IMR-90 (cell line): ENCODE measurements at regions not wholly inside any gene's neighbourhood (a gene's known extent, or its start where the extent isn't known, plus 50 kb on each side); places are given as distances from the start of the nearest gene placed in this dataset.

ENCODE experiments used
- ATAC-seq: fragments of 200-7000 bp; cut with Tn5 transposase; 2 replicates; pipeline ENCODE4 v1.9.1; 2020; ENCODE audit warnings: low read depth, mild to moderate bottlenecking, moderate library complexity
- BruUV-seq: library from RNA; stranded (reverse); fragments of 400-500 nt; replicated peaks from 2 replicates; lab custom pipeline; 2021; lab: Mats Ljungman, UMichigan
- CTCF ChIA-PET: fragments of 300-600 bp; formaldehyde crosslinking; extraction: SDS; loops from one replicate; lab custom pipeline; 2021; ENCODE audit warnings: antibody characterized with exemption; lab: Yijun Ruan, JAX
- POLR2A ChIA-PET: fragments of 300-600 bp; sonication (Branson Sonifier 250); formaldehyde crosslinking; loops from one replicate; lab custom pipeline; 2022; ENCODE audit warnings: antibody characterized with exemption; ENCODE audit not compliant: unreplicated experiment; lab: Charles Lee
- DNase-seq: peaks from one replicate; pipeline ENCODE4 v3.0.0; 2013
- H2AFZ ChIP-seq: replicated peaks from 2 replicates; pipeline ENCODE3; 2013; ENCODE audit warnings: low read length, mild to moderate bottlenecking; ENCODE audit not compliant: poor library complexity
- H2AK5ac ChIP-seq: 2 replicates; pipeline ENCODE4 v1.6.1; 2013; ENCODE audit warnings: low read depth, low read length, inconsistent platforms
- H2AK9ac ChIP-seq: replicated peaks from 2 replicates; pipeline ENCODE3; 2013; ENCODE audit warnings: mild to moderate bottlenecking, low read depth, low read length, moderate library complexity; ENCODE audit not compliant: poor library complexity
- H2BK120ac ChIP-seq: 2 replicates; pipeline ENCODE4 v1.6.1; 2013; ENCODE audit warnings: low read depth, low read length, inconsistent platforms
- H2BK15ac ChIP-seq: 3 replicates; pipeline ENCODE4 v1.6.1; 2013; ENCODE audit warnings: low read depth, low read length, inconsistent platforms
- H2BK20ac ChIP-seq: 2 replicates; pipeline ENCODE4 v1.6.1; 2013; ENCODE audit warnings: low read depth, mild to moderate bottlenecking, inconsistent platforms, low read length, moderate library complexity
- H2BK5ac ChIP-seq: 2 replicates; pipeline ENCODE4 v1.6.1; 2013; ENCODE audit warnings: mild to moderate bottlenecking, low read depth, low read length, inconsistent platforms; ENCODE audit not compliant: poor library complexity, severe bottlenecking
- H3K14ac ChIP-seq: replicated peaks from 2 replicates; pipeline ENCODE4 v1.6.1; 2013; ENCODE audit warnings: low read depth, low read length, inconsistent platforms
- H3K18ac ChIP-seq: 2 replicates; pipeline ENCODE4 v1.6.1; 2013; ENCODE audit warnings: low read depth, low read length, control low read depth
- H3K23ac ChIP-seq: 2 replicates; pipeline ENCODE4 v1.6.1; 2013; ENCODE audit warnings: low read depth, low read length, inconsistent platforms
- H3K27ac ChIP-seq: 2 replicates; pipeline ENCODE4 v1.5.1; 2013; ENCODE audit warnings: mild to moderate bottlenecking, control low read depth, low read length; ENCODE audit not compliant: insufficient read depth
- H3K27me3 ChIP-seq: 2 replicates; pipeline ENCODE4 v1.6.1; 2013; ENCODE audit warnings: low read length; ENCODE audit not compliant: control insufficient read depth, insufficient read depth
- H3K36me3 ChIP-seq: 2 replicates; pipeline ENCODE4 v1.6.1; 2013; ENCODE audit warnings: low read length, mixed read lengths; ENCODE audit not compliant: control insufficient read depth, insufficient read depth
- H3K4ac ChIP-seq: 2 replicates; pipeline ENCODE4 v1.6.1; 2013; ENCODE audit warnings: low read depth, low read length, inconsistent platforms
- H3K4me1 ChIP-seq: 2 replicates; pipeline ENCODE4 v1.6.1; 2013; ENCODE audit warnings: low read length, mixed read lengths; ENCODE audit not compliant: control insufficient read depth, insufficient read depth
- H3K4me2 ChIP-seq: 2 replicates; pipeline ENCODE4 v1.6.1; 2013; ENCODE audit warnings: low read depth, mild to moderate bottlenecking, control low read depth, low read length, moderate library complexity
- H3K4me3 ChIP-seq: 2 replicates; pipeline ENCODE4 v1.5.1; 2013; ENCODE audit warnings: low read depth, mild to moderate bottlenecking, control low read depth, low read length, moderate library complexity; ENCODE audit not compliant: insufficient read depth
- H3K56ac ChIP-seq: 2 replicates; pipeline ENCODE4 v1.6.1; 2013; ENCODE audit warnings: low read length, inconsistent platforms; ENCODE audit not compliant: insufficient read depth; ENCODE audit errors: extremely low read depth
- H3K79me1 ChIP-seq, 2 experiments: 2 replicates each; pipeline ENCODE4 v1.6.1; 2013; ENCODE audit warnings: low read length in 2 of 2, inconsistent platforms in 1 of 2, low read depth in 1 of 2
- H3K9ac ChIP-seq: 2 replicates; pipeline ENCODE4 v1.6.1; 2013; ENCODE audit warnings: low read depth, low read length, control low read depth
- H3K9me1 ChIP-seq: 2 replicates; pipeline ENCODE4 v1.6.1; 2013; ENCODE audit warnings: low read length, inconsistent platforms; ENCODE audit not compliant: insufficient read depth
- H3K9me3 ChIP-seq: 2 replicates; pipeline ENCODE4 v1.6.1; 2013; ENCODE audit warnings: low read length; ENCODE audit not compliant: control insufficient read depth, insufficient read depth
- H4K20me1 ChIP-seq: 2 replicates; pipeline ENCODE4 v1.6.1; 2013; ENCODE audit warnings: low read length, inconsistent platforms; ENCODE audit not compliant: insufficient read depth
- H4K5ac ChIP-seq: 2 replicates; pipeline ENCODE4 v1.6.1; 2013; ENCODE audit warnings: mild to moderate bottlenecking, low read depth, low read length, control low read depth
- H4K8ac ChIP-seq, 2 experiments: 2 replicates each; pipeline ENCODE4 v1.6.1; 2013; ENCODE audit warnings: low read depth in 2 of 2, low read length in 2 of 2, control low read depth in 1 of 2, inconsistent platforms in 1 of 2
- H4K91ac ChIP-seq: 2 replicates; pipeline ENCODE4 v1.6.1; 2013; ENCODE audit warnings: low read depth, low read length, inconsistent platforms; ENCODE audit not compliant: insufficient read depth
- BHLHE40 ChIP-seq: fragments of 150-350 bp; IDR thresholded peaks from 2 replicates; pipeline ENCODE4 v1.6.1; 2016; ENCODE audit warnings: mild to moderate bottlenecking, low read depth, low read length
- CHD1 ChIP-seq: IDR thresholded peaks from 2 replicates; pipeline ENCODE4 v1.6.1; 2012; ENCODE audit warnings: low read depth, low read length, improper control_type of control experiment
- FOS ChIP-seq: fragments of 150-350 bp; IDR thresholded peaks from 2 replicates; pipeline ENCODE4 v1.6.1; 2016; ENCODE audit warnings: low read depth, low read length
- MAFK ChIP-seq: IDR thresholded peaks from 2 replicates; pipeline ENCODE4 v1.6.1; 2012; ENCODE audit warnings: low read depth, low read length, improper control_type of control experiment
- MAZ ChIP-seq: IDR thresholded peaks from 2 replicates; pipeline ENCODE4 v1.6.1; 2012; ENCODE audit warnings: low read depth, mild to moderate bottlenecking, low read length, improper control_type of control experiment, moderate library complexity, borderline replicate concordance
- NFE2L2 ChIP-seq: fragments of 150-350 bp; IDR thresholded peaks from 2 replicates; pipeline ENCODE4 v1.6.1; 2016; ENCODE audit warnings: low read depth, mild to moderate bottlenecking, low read length
- RAD21 ChIP-seq: IDR thresholded peaks from 2 replicates; pipeline ENCODE4 v1.6.1; 2012; ENCODE audit warnings: low read length, improper control_type of control experiment
- RCOR1 ChIP-seq: IDR thresholded peaks from 2 replicates; pipeline ENCODE4 v1.6.1; 2012; ENCODE audit warnings: mild to moderate bottlenecking, low read length, improper control_type of control experiment; ENCODE audit not compliant: insufficient replicate concordance
- RFX5 ChIP-seq: IDR thresholded peaks from 2 replicates; pipeline ENCODE4 v1.8.0; 2012; ENCODE audit warnings: low read depth, mild to moderate bottlenecking, low read length, moderate library complexity
- SMC3 ChIP-seq: fragments of 150-350 bp; IDR thresholded peaks from 2 replicates; pipeline ENCODE4 v1.6.1; 2016; ENCODE audit warnings: low read depth, mild to moderate bottlenecking, antibody characterized with exemption, low read length, moderate library complexity
- WGBS, 2 experiments: methylation state at CpG; one replicate each; pipeline versions ENCODE4 v1.1.5 to v1.1.7; 2013; ENCODE audit warnings: missing lambda C conversion rate in 2 of 2; ENCODE audit not compliant: insufficient read length in 1 of 2; ENCODE audit errors: extremely low coverage in 2 of 2; 5-methylcytosine and 5-hydroxymethylcytosine counted together
- dilution Hi-C: fragments of 300-500 bp; cut with HindIII; formaldehyde crosslinking; loops from one replicate; pipeline ENCODE4 v1.14.3; 2018; ENCODE audit warnings: low sequenced_read_pairs; ENCODE audit not compliant: unreplicated experiment
- in situ Hi-C: fragments of 300-500 bp; cut with MboI; formaldehyde crosslinking; loops from 3 replicates; pipeline ENCODE4 v1.14.3; 2019; ENCODE audit warnings: low sequenced_read_pairs, inconsistent platforms, mixed read lengths
- intact Hi-C: fragments of 100-400 bp; cut with micrococcal nuclease; formaldehyde crosslinking; loops from 2 replicates; pipeline ENCODE4 v1.10.0; 2022
- TF ChIP-seq, protein P1 (sequence below): fragments of 150-350 bp; IDR thresholded peaks from 2 replicates; pipeline ENCODE4 v1.6.1; 2017; ENCODE audit warnings: mild to moderate bottlenecking, antibody characterized with exemption, low read length, low read depth
- TF ChIP-seq, protein P2 (sequence below): fragments of 150-350 bp; IDR thresholded peaks from 2 replicates; pipeline ENCODE4 v1.6.1; 2016; ENCODE audit warnings: low read depth, mild to moderate bottlenecking, low read length, moderate library complexity, borderline replicate concordance

DNA sequence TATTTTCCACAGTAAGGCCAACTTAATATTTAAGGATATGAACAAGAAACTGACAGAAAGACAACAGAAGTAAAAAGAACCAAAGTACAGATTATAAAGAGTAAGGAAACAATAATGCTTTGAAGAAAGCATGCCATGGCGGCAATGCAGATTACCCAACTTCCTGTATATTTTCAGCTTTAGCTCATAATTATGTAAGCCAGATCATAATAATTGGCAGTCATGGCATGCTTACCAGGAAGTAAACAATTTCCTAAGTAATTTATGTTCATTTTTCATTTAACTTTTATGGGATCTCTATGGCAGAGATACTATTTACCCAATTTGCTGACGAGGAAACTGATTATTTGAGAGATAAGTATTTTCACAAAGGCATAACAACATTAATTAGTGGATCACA, 988.7 kb downstream of the HACE1 start:
- H3K23ac ChIP-seq, result no peak overlapping the region
- ATAC-seq, result no peak
- no peaks in the 10 kb centered on the region for H3K9me1 ChIP-seq
- BruUV-seq, result no TSS peak
- dilution Hi-C loops (no loop called here), intact Hi-C loops (no loop called here), in situ Hi-C loops (no loop called here)
- peaks cover 6% of the 10 kb centered on the region for H3K9me3 ChIP-seq
- no peaks in the 10 kb centered on the region for H3K36me3 ChIP-seq
- DNase-seq, result no peak
- H3K79me1 ChIP-seq, result no peaks in the 10 kb centered on the region
- H3K4ac ChIP-seq, result no peak overlapping the region
- no peak overlapping the region for H3K18ac ChIP-seq
- no peak overlapping the region for H3K14ac ChIP-seq
- TF ChIP-seq NFE2L2 (no peak), RFX5 (no peak), MAZ (no peak), SMC3 (no peak), BHLHE40 (no peak), FOS (no peak), MAFK (no peak), RAD21 (no peak), RCOR1 (no peak), CHD1 (no peak)
- TF ChIP-seq, protein P1, sequence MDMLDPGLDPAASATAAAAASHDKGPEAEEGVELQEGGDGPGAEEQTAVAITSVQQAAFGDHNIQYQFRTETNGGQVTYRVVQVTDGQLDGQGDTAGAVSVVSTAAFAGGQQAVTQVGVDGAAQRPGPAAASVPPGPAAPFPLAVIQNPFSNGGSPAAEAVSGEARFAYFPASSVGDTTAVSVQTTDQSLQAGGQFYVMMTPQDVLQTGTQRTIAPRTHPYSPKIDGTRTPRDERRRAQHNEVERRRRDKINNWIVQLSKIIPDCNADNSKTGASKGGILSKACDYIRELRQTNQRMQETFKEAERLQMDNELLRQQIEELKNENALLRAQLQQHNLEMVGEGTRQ, result no peak
- TF ChIP-seq, protein P2, sequence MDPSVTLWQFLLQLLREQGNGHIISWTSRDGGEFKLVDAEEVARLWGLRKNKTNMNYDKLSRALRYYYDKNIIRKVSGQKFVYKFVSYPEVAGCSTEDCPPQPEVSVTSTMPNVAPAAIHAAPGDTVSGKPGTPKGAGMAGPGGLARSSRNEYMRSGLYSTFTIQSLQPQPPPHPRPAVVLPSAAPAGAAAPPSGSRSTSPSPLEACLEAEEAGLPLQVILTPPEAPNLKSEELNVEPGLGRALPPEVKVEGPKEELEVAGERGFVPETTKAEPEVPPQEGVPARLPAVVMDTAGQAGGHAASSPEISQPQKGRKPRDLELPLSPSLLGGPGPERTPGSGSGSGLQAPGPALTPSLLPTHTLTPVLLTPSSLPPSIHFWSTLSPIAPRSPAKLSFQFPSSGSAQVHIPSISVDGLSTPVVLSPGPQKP, result no peak
- H2BK120ac ChIP-seq, result no peak overlapping the region
- no peak overlapping the region for H3K56ac ChIP-seq
- no peak overlapping the region for H4K8ac ChIP-seq
- no peak overlapping the region for H2AK5ac ChIP-seq
- H3K4me1 ChIP-seq, result no peaks in the 10 kb centered on the region
- H3K27me3 ChIP-seq, result no peaks in the 10 kb centered on the region
- no peak overlapping the region for H3K9ac ChIP-seq
- CTCF ChIA-PET, result no interaction called here
- POLR2A ChIA-PET, result interaction anchor here (0.6 kb wide), 1 partner anchor 711 kb away, joined by 3 read pairs; no protein-coding TSS in a partner anchor
- no peak overlapping the region for H2BK15ac ChIP-seq
- no peak overlapping the region for H4K91ac ChIP-seq
- WGBS, 2 experiments, result no CpG with 5 or more reads among the region's 2 CpGs
- H3K27ac ChIP-seq, result no peak overlapping the region
- no peak overlapping the region for H3K4me3 ChIP-seq
- H2AFZ ChIP-seq, result no peak overlapping the region
- no peak overlapping the region for H2AK9ac ChIP-seq
- H4K20me1 ChIP-seq, result no peaks in the 10 kb centered on the region
- H4K5ac ChIP-seq, result no peak overlapping the region
- no peak overlapping the region for H2BK20ac ChIP-seq
- H3K4me2 ChIP-seq, result no peak overlapping the region
- no peak overlapping the region for H2BK5ac ChIP-seq
